LNCAP (cell line): ENCODE measurements at regions not wholly inside any gene's neighbourhood (a gene's known extent, or its start where the extent isn't known, plus 50 kb on each side); places are given as distances from the start of the nearest gene placed in this dataset.

ENCODE experiments used
- TF ChIP-seq, protein P1 (sequence below): fragments of 450-650 bp; IDR thresholded peaks from 2 replicates; pipeline ENCODE4 v1.5.1; 2017; ENCODE audit warnings: mild to moderate bottlenecking

DNA sequence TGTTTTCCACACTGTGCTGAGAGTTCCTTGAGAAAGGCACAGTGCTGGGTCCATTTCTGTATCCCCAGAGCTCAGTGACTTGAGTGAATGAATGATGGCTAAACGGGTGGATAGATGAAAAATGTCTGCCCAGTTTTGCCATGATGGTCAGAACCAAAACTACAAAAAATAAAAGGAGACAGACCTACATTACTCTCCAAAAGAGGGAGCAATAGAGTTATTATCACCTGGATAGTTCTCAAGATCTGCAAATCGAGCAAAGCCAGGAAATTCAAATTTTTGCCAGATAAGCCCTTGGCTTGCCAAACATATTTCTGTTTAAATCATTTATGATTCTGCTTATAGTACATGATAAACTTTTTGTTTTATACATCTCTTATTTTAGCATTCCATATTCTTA is 214.2 kb upstream of the ZNF462 start:
- TF ChIP-seq, protein P1, sequence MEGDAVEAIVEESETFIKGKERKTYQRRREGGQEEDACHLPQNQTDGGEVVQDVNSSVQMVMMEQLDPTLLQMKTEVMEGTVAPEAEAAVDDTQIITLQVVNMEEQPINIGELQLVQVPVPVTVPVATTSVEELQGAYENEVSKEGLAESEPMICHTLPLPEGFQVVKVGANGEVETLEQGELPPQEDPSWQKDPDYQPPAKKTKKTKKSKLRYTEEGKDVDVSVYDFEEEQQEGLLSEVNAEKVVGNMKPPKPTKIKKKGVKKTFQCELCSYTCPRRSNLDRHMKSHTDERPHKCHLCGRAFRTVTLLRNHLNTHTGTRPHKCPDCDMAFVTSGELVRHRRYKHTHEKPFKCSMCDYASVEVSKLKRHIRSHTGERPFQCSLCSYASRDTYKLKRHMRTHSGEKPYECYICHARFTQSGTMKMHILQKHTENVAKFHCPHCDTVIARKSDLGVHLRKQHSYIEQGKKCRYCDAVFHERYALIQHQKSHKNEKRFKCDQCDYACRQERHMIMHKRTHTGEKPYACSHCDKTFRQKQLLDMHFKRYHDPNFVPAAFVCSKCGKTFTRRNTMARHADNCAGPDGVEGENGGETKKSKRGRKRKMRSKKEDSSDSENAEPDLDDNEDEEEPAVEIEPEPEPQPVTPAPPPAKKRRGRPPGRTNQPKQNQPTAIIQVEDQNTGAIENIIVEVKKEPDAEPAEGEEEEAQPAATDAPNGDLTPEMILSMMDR = peak; percentile 51; the same call in 1 of the 2 replicates

DNA sequence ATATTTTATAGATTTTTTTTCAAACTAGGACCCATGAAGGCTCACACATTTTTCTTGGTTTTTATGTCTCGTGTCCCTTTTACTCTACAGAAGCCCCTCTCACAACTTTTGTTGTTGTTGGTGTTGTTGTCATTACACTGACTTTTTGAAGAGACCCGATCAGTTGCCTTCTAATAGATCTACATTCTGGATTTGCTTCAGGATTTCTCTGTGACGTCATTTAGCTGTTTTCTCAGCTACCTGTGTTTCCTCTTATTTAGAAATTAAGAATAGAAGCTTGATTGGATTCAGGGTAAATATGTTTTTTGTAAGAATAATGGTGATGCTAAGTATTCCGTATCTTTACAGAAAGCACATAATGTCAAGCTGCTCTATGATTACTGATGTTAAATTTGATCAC is 213.3 kb upstream of the ZNF462 start:
- TF ChIP-seq, protein P1 = no peak

DNA sequence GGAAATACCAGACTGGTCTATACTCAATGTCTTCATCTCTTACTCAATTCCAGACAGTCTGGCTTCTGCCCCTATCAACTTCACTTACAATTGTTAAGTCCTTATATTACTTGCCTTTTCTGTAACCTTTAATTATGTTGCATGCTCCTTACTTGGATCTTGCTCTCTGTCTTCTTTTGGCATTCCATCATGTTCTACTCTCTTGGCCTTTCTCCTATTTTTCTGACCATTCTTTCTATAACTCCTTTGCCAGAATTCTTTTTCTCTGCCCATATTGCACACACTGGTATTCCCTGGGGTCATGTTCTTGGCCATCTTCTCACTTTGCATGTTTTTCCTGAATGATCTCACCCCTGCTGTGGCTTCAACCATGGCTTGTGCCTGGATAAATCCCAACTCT is 209.8 kb upstream of the ZNF462 start:
- TF ChIP-seq, protein P1 = no peak

DNA sequence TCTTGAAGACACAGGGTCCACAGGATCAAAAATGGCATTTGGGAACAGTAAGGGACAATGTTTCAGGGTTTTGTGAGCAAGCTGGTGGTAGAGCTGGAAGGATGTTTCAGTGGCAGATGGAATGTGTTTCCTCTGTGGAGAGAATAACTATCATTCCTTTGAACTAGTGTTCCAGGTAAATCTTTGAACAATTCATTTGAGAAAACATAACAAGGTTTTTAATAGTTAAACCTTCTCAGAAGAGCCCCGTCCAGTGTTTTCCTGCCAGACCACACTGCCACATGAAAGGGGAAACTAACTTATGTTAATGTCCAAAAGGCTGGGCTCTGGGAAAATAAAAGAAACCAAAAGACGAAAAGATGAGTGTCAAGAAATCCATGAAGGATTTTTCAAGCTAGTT is 207.0 kb upstream of the ZNF462 start:
- TF ChIP-seq, protein P1 = no peak

DNA sequence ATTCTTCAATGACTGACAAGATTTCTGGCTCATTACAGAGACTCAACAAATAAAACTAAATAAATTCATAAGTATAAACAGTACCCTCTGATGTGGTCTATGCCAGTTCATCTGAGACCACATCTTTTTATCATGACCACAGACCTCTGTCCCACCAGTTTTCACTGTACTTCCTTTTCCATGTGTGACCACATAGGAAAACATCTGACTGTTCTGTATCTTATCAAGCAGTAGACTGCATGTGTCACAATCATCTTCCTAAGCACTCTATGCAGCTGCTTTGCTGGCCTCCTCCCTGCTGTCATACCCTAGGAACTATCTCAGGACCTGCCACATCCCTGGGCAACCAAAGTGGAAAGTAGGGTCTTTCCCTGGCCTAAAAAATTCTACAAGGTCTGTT is 205.0 kb upstream of the ZNF462 start:
- TF ChIP-seq, protein P1 = no peak

DNA sequence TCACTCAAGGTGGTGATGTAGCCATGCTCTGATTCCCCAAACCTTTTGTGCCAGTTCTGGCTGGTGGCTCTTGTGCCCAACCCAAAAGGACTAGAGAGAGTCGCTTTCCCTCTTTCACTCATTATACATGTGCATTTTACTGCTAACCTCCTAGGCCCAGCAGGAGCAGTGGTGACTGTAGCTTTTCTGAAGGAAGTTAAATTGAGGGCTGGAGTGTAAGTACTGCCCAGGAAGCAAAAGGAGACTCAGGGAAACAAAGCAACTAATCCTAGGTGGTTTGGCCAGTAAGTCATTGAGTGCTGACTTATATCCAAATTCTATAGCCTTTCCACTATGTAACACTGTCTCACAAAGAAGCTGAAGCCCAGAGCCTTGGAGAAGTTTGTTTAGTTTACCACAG is 194.4 kb upstream of the ZNF462 start:
- TF ChIP-seq, protein P1 = no peak

DNA sequence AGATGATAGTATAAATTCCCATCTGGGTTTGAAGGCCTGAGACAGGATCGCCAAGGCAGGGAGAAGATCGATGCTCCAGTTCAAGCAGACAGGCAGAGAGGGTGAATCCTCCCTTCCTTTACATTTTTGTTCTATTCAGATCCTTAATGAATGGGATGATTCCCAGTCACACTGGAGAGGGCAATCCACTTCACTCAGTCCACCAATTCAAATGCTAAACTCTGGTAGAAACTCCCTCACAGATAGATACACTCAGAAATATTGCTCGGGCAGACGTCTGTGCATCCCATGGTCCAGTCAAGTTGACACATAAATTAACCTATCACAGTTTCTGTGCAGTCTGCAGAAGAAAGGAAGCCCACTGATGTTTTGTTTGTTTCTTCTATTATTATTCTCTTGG is 193.1 kb upstream of the ZNF462 start:
- TF ChIP-seq, protein P1 = no peak

DNA sequence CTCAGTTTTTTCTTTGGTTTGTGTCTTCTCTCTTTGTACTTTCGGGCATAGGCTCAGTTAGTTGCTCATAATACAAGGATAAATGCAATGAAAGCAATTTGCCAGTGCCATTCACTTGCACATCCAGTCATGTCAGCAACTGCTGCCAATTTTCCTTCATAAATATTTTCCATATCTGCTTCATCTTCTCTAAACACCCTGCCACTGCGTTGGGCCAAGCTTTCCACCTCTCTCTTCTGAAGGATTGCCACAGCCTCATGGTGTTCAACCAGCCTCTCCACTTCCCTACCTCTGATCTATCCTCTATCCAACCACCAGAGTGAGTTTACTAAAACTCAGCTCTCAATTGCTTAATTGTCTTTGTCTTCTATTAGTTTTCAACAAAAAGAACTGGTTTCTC is 192.5 kb upstream of the ZNF462 start:
- TF ChIP-seq, protein P1 = no peak
